Activated naive CD4-positive, alpha-beta T cell treated with anti-CD3 and anti-CD28 coated beads for 36 hours (primary cell): ENCODE measurements at regions not wholly inside any gene's neighbourhood (a gene's known extent, or its start where the extent isn't known, plus 50 kb on each side); places are given as distances from the start of the nearest gene placed in this dataset.
A peak's percentile ranks its signal among the peaks of the same experiment; 100 is the strongest.

Experiments used
- CTCF ChIA-PET: fragments of 350-600 bp; sonication (Branson Sonifier 250); formaldehyde crosslinking; loops from one replicate; lab custom pipeline; 2021; ENCODE audit warnings: antibody characterized with exemption; lab: Charles Lee
- DNase-seq: peaks from one replicate; pipeline ENCODE4 v3.0.0-alpha.2; 2020
- H3K27ac Mint-ChIP-seq: one replicate; pipeline ENCODE4 v1.8.0; 2021; ENCODE audit warnings: mild to moderate bottlenecking, mixed read lengths
- H3K27me3 Mint-ChIP-seq: one replicate; pipeline ENCODE4 v1.8.0; 2021; ENCODE audit warnings: low read depth, mixed read lengths
- H3K36me3 Mint-ChIP-seq: one replicate; pipeline ENCODE4 v1.8.0; 2021; ENCODE audit warnings: low read depth, mixed read lengths
- H3K4me1 Mint-ChIP-seq: one replicate; pipeline ENCODE4 v1.8.0; 2021; ENCODE audit warnings: low read depth, mixed read lengths
- H3K4me3 Mint-ChIP-seq: one replicate; pipeline ENCODE4 v1.8.0; 2021; ENCODE audit warnings: mild to moderate bottlenecking, moderate library complexity, mixed read lengths
- H3K9me3 Mint-ChIP-seq: one replicate; pipeline ENCODE4 v1.8.0; 2021; ENCODE audit warnings: mixed read lengths
- intact Hi-C: fragments of 100-400 bp; cut with micrococcal nuclease; formaldehyde crosslinking; loops from one replicate; pipeline ENCODE4 v1.15.1; 2023

- CTCF ChIA-PET = interaction anchor here (0.9 kb wide), 1 partner anchor 10 kb away, joined by 3 read pairs; no protein-coding TSS in a partner anchor
- Mint-ChIP-seq H3K4me1 (peaks cover 8% of the 10 kb centered on the region), H3K4me3 (no peak overlapping the region), H3K27me3 (no peaks in the 10 kb centered on the region), H3K9me3 (no peaks in the 10 kb centered on the region), H3K27ac (no peak overlapping the region), H3K36me3 (no peaks in the 10 kb centered on the region)
- no peak for DNase-seq
- intact Hi-C loops = loop anchor here (10.0 kb wide), 1 partner anchor 637 kb away; the partner anchor contains the start of genes C4orf33 and SCLT1
Observed at GRCh38 chr4:128457726-128458125, 170.1 kb upstream of the PGRMC2 start.

GRCh38 chr4:128456171-128456570 lies 168.6 kb upstream of the PGRMC2 start:
- no peak for DNase-seq
- Mint-ChIP-seq H3K9me3 (no peaks in the 10 kb centered on the region), H3K27me3 (no peaks in the 10 kb centered on the region), H3K36me3 (no peaks in the 10 kb centered on the region), H3K4me3 (no peak overlapping the region), H3K27ac (no peak overlapping the region), H3K4me1 (peaks cover 8% of the 10 kb centered on the region)
- CTCF ChIA-PET = interaction anchor here (0.7 to 2.7 kb wide), 3 partner anchors 9 to 266 kb away, joined by 3 to 14 read pairs (median 5); no protein-coding TSS in a partner anchor
- intact Hi-C loops = loop anchor here (10.0 kb wide), 1 partner anchor 639 kb away; the partner anchor contains the start of genes C4orf33 and SCLT1

- Mint-ChIP-seq H3K4me3 (no peak overlapping the region), H3K36me3 (no peaks in the 10 kb centered on the region), H3K9me3 (no peaks in the 10 kb centered on the region), H3K4me1 (peaks cover 8% of the 10 kb centered on the region), H3K27me3 (no peaks in the 10 kb centered on the region), H3K27ac (no peak overlapping the region)
- intact Hi-C loops = loop anchor here (2.0 to 10.0 kb wide), 2 partner anchors 167 to 639 kb away; partner anchors contain the start of genes C4orf33 and SCLT1
- DNase-seq = no peak
- CTCF ChIA-PET = interaction anchor here (0.7 to 2.7 kb wide), 6 partner anchors 10 to 265 kb away, joined by 3 to 14 read pairs (median 4); no protein-coding TSS in a partner anchor
Observed at GRCh38 chr4:128455480-128455879, 167.9 kb upstream of the PGRMC2 start.

GRCh38 chr4:128454881-128455280 lies 167.3 kb upstream of the PGRMC2 start:
- no peaks in the 10 kb centered on the region for H3K9me3 Mint-ChIP-seq
- CTCF ChIA-PET = interaction anchor here (0.7 to 2.7 kb wide), 17 partner anchors 10 to 408 kb away, joined by 3 to 14 read pairs (median 4); no protein-coding TSS in a partner anchor
- no peak overlapping the region for H3K27ac Mint-ChIP-seq
- H3K36me3 Mint-ChIP-seq = no peaks in the 10 kb centered on the region
- DNase-seq = no peak
- H3K4me3 Mint-ChIP-seq = no peak overlapping the region
- no peaks in the 10 kb centered on the region for H3K27me3 Mint-ChIP-seq
- intact Hi-C loops = loop anchor here (1.0 to 10.0 kb wide), 7 partner anchors 97 to 640 kb away; partner anchors contain the start of genes C4orf33, JADE1 and SCLT1
- H3K4me1 Mint-ChIP-seq = peaks cover 8% of the 10 kb centered on the region

GRCh38 chr4:128454281-128454871 lies 166.8 kb upstream of the PGRMC2 start:
- Mint-ChIP-seq H3K27me3 (no peaks in the 10 kb centered on the region), H3K4me1 (peaks cover 8% of the 10 kb centered on the region), H3K9me3 (no peaks in the 10 kb centered on the region), H3K36me3 (no peaks in the 10 kb centered on the region), H3K4me3 (peak overlapping the region; percentile 21), H3K27ac (no peak overlapping the region)
- DNase-seq = peak; percentile 84
- intact Hi-C loops = loop anchor here (1.0 to 10.0 kb wide), 7 partner anchors 98 to 640 kb away; partner anchors contain the start of genes C4orf33, JADE1 and SCLT1
- CTCF ChIA-PET = interaction anchor here (0.6 to 2.7 kb wide), 18 partner anchors 11 to 544 kb away, joined by 3 to 14 read pairs (median 4); no protein-coding TSS in a partner anchor

- Mint-ChIP-seq H3K36me3 (no peaks in the 10 kb centered on the region), H3K9me3 (no peaks in the 10 kb centered on the region), H3K27ac (no peak overlapping the region), H3K27me3 (no peaks in the 10 kb centered on the region), H3K4me3 (no peak overlapping the region), H3K4me1 (peaks cover 8% of the 10 kb centered on the region)
- no peak for DNase-seq
- CTCF ChIA-PET = no interaction called here
- intact Hi-C loops = loop anchor here (5.0 to 10.0 kb wide), 3 partner anchors 100 to 642 kb away; partner anchors contain the start of genes C4orf33 and SCLT1
Observed at GRCh38 chr4:128452415-128452814, 164.8 kb upstream of the PGRMC2 start.

- Mint-ChIP-seq H3K27ac (no peak overlapping the region), H3K9me3 (no peaks in the 10 kb centered on the region), H3K4me3 (no peak overlapping the region), H3K4me1 (peaks cover 8% of the 10 kb centered on the region), H3K36me3 (no peaks in the 10 kb centered on the region), H3K27me3 (no peaks in the 10 kb centered on the region)
- CTCF ChIA-PET = no interaction called here
- intact Hi-C loops = loop anchor here (5.0 to 10.0 kb wide), 3 partner anchors 101 to 643 kb away; partner anchors contain the start of genes C4orf33 and SCLT1
- no peak for DNase-seq
Observed at GRCh38 chr4:128451270-128451905, 163.8 kb upstream of the PGRMC2 start.

- no peaks in the 10 kb centered on the region for H3K36me3 Mint-ChIP-seq
- no peak overlapping the region for H3K4me3 Mint-ChIP-seq
- no peaks in the 10 kb centered on the region for H3K27me3 Mint-ChIP-seq
- CTCF ChIA-PET = interaction anchor here (1.0 kb wide), 1 partner anchor 23 kb away, joined by 4 read pairs; no protein-coding TSS in a partner anchor
- intact Hi-C loops = loop anchor here (5.0 to 10.0 kb wide), 3 partner anchors 102 to 644 kb away; partner anchors contain the start of genes C4orf33 and SCLT1
- H3K4me1 Mint-ChIP-seq = peaks cover 8% of the 10 kb centered on the region
- DNase-seq = no peak
- H3K27ac Mint-ChIP-seq = no peak overlapping the region
- peaks cover under 1% of the 10 kb centered on the region for H3K9me3 Mint-ChIP-seq
Observed at GRCh38 chr4:128450326-128451120, 162.9 kb upstream of the PGRMC2 start.

- intact Hi-C loops = no loop called here
- no peak for DNase-seq
- peaks cover 4% of the 10 kb centered on the region for H3K4me1 Mint-ChIP-seq
- H3K27ac Mint-ChIP-seq = no peak overlapping the region
- H3K4me3 Mint-ChIP-seq = no peak overlapping the region
- peaks cover 8% of the 10 kb centered on the region for H3K9me3 Mint-ChIP-seq
- peaks cover 1% of the 10 kb centered on the region for H3K36me3 Mint-ChIP-seq
- H3K27me3 Mint-ChIP-seq = no peaks in the 10 kb centered on the region
- CTCF ChIA-PET = no interaction called here
Observed at GRCh38 chr4:128449251-128449650, 161.6 kb upstream of the PGRMC2 start.

- Mint-ChIP-seq H3K36me3 (peaks cover 9% of the 10 kb centered on the region), H3K27me3 (no peaks in the 10 kb centered on the region), H3K4me1 (no peaks in the 10 kb centered on the region), H3K27ac (no peak overlapping the region), H3K9me3 (peaks cover 19% of the 10 kb centered on the region), H3K4me3 (no peak overlapping the region)
- CTCF ChIA-PET = no interaction called here
- DNase-seq = no peak
- intact Hi-C loops = no loop called here
Observed at GRCh38 chr4:128444544-128445302, 157.1 kb upstream of the PGRMC2 start.

- intact Hi-C loops = no loop called here
- Mint-ChIP-seq H3K27me3 (no peaks in the 10 kb centered on the region), H3K9me3 (peaks cover 22% of the 10 kb centered on the region), H3K27ac (no peak overlapping the region), H3K4me1 (no peaks in the 10 kb centered on the region), H3K36me3 (peaks cover 14% of the 10 kb centered on the region), H3K4me3 (no peak overlapping the region)
- DNase-seq = no peak
- CTCF ChIA-PET = no interaction called here
Observed at GRCh38 chr4:128440923-128441322, 153.3 kb upstream of the PGRMC2 start.
